GM19467 (cell line): ENCODE measurements at regions not wholly inside any gene's neighbourhood (a gene's known extent, or its start where the extent isn't known, plus 50 kb on each side); places are given as distances from the start of the nearest gene placed in this dataset.
"Not testable (repeated sequence)": the region's sequence is repeated elsewhere in the genome, so short reads cannot be mapped to it uniquely, and the experiment has no call there.

Experiments used
- ATAC-seq: cut with Tn5 transposase; IDR thresholded peaks from one replicate; pipeline ENCODE4 v1.9.1; 2021; ENCODE audit warnings: mild to moderate bottlenecking, moderate library complexity; ENCODE audit not compliant: unreplicated experiment

DNA sequence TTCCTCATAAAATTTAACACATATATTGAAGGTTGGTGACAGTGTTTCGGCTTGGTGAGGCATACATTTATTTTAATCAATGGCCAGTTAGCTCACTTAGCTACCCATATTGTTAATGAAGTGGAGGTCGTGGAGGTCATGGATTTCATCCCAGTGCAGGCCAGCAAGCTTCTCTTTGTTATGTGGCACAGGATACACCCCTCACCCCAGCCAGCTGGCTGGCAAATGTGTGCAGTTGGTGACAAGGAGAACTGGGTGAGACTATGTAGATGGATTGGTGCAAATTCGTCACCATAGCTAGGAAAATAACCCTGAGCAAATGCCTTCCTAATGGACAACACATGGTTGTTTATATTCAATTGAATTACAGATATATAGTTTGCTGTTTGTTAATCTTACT, 50.5 kb upstream of the FOXP2 start:
- no peak for ATAC-seq

GRCh38 chr7:114363292-114363691, 51.3 kb upstream of the FOXP2 start:
- no peak for ATAC-seq

- no peak for ATAC-seq
Observed at GRCh38 chr7:114358911-114359310, 55.7 kb upstream of the FOXP2 start.

GRCh38 chr7:114356133-114356532, 58.5 kb upstream of the FOXP2 start:
- no peak for ATAC-seq

DNA sequence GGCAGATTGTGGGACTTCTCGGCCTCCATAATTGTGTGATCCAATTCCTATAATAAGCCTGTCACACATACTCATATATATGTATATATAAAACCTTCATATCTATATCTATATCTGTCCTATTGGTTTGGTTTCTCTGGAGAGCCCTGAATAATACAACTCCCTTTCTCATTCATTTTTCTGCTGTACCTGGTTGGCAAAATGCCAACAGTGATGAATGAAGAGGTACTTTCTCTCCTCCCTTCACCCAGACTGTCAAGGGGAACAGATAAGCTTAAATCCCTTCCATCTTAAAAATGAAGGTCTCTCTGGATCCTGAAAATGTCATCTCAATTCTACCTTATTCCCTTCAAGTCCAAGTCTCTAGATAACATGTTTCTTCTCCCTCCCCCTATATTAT, 60.3 kb upstream of the FOXP2 start:
- ATAC-seq = no peak

DNA sequence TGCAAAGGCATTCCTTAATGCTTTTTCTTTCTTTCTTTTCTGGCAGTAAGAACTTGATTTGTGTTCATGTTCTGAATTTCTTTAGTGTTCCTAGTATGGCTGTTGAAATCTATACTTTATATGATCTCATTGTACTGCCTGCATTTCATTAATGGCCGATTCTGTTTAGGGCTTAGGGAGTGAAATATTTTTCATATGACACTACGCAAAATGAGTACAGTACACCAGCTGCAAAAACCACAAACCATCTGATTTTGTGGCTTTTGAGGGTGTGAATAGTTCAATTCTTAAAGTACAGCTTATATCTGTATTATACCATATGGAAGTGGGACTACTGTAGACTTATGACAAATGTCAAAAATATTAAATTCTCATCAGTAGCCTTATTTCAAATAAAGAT, 69.1 kb upstream of the FOXP2 start:
- ATAC-seq = no peak

GRCh38 chr7:114343949-114344708, 70.5 kb upstream of the FOXP2 start:
- no peak for ATAC-seq

- ATAC-seq = no peak
Observed at GRCh38 chr7:114342431-114343179, 72.0 kb upstream of the FOXP2 start.

GRCh38 chr7:114341648-114342047, 73.0 kb upstream of the FOXP2 start:
- ATAC-seq = no peak

- no peak for ATAC-seq
Observed at GRCh38 chr7:114334989-114335388, 79.6 kb upstream of the FOXP2 start.

- ATAC-seq = not testable (repeated sequence)
Observed at GRCh38 chr7:114329458-114329857, 85.2 kb upstream of the FOXP2 start.

DNA sequence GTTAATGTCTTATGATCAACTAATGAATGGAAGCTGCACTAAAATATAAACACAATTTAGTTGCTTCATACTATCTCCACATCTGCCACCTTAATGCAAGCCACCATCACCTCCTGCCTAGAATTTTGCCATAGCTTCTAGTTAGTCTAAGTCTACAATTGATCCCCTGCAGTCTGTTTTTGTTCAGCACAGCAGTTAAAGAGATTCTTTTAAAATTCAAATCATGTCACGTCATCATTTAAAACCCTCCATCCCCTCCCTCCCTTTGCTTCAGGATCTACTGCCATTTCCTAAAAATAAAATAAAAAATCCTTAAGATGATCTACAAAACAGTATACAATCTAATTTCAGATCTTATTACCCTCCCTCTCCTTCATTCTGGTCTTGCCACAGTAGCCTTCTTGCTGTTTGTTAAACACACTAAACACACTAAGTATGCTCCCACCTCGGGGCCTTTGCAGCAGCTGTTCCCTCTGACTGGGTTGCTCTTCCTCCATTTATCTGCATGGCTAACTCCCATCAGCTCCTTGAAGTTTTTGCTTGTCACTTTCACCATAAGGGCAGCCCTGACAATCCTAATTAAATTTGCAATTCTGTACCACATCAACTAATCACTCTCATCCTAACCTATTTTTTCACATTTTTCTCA, 97.0 kb upstream of the FOXP2 start:
- no peak for ATAC-seq

DNA sequence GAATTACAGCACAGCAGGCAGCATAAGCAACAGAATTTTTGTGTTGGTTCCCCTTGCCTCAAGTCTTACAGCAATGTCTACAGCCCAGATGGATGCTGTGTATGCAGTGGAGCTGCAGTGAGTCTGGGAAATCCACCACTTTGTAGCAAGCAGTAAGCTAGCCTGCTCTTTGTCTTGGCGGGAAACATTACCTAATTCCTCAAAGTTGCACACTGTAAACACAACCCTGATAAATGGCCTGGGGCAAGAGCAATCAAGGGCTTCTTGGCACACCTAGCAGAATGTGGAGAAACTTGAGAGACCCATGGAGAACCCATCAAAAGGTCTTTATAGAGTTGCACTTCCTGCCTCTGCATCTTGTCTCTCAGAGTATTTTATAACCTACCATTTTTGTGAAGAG, 102.0 kb upstream of the FOXP2 start:
- no peak for ATAC-seq

DNA sequence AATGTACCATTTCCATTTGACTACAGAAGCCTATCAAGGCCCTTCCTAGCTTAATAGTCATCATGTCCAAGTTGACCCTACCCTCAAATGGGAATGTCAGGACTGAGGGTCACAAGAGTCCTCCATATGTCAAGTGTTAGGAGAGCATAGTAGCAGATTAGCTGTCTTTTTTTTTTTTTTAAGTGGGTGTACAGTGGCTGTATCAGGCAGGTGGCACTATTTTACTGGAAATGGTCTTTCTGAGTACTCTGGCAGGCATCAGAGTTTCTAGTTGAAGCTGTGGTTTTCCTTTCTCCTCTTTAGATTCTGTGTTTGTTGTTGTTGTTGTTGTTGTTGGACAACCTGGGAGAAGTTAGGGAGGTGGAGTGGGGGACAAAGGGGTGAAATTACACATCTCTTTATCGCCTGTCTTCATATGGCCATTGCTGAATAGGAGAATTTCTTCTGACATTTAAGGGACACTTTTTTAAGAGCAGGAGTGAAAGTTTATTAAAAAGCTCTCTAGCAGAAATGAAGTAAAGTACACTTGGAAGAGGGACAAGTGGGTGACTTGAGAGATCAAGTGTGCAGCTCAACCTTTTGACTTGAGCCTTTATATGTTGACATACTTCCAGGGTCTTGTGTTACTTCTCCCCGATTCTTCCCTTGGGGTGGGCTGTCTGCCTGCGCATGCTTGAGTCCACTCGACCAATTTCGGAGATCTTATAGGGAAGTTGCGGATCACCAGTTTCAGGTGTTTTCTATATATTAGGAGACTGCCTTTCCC, 104.1 kb upstream of the FOXP2 start:
- no peak for ATAC-seq

GRCh38 chr7:114309729-114310128, 104.9 kb upstream of the FOXP2 start:
- ATAC-seq = no peak

DNA sequence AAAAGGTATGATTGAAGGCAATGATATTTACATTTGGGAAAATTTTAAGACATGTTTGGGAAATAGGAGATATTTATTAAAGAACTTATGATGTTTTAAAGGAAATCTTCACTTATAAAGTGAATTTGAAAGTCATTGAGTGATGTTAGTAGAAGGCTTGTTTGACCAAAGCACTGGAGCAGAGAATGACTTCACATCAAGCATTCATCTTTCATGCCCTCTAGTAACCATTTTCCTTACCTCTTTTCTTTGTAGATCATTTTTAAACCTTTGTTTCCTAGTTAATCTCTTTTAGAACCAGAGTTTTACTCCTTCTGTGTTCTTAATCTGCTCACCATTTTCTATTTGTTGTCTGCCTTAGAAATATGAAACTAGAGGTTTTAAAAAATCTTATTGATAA, 111.3 kb upstream of the FOXP2 start:
- ATAC-seq = no peak

GRCh38 chr7:114302858-114303257, 111.8 kb upstream of the FOXP2 start:
- ATAC-seq = no peak

DNA sequence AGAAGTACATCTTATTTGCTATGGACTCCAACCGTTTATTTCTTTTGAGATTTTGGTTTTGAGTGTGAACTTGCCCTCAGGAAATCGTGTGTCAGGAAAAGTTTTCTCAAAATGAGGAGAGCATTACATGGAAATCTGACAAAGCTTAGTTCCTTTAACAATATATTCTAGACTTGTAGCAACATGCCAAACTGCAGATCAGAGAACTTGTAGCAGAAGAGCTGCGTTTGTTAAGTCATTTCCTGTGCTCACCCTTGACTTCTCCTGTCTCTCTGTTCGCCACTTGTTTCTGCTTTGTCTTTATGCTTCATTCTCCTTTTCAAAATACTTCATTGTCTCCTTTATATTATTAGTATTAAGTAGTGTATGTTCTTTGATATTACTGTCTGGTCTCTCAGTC, 116.6 kb upstream of the FOXP2 start:
- no peak for ATAC-seq

DNA sequence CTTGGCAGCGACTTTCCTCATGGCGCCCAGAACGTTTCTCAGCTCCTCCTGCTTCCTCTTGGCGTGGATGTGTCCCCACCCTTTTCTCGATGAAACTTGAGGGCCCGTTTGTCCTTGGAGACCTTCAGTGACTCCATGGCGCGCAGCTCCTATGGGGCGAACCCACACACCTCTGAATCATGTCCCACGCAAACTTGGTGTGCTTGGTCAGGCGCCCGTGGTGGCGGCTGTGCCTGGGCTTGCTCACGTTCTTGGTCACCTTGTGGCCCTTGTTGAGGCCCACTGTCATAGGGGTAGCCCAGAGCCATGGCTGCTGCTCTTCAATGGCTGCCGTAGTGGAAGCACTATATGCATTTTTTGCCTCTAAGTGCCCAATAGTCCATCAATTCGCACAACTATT, 117.5 kb upstream of the FOXP2 start:
- ATAC-seq = no peak

DNA sequence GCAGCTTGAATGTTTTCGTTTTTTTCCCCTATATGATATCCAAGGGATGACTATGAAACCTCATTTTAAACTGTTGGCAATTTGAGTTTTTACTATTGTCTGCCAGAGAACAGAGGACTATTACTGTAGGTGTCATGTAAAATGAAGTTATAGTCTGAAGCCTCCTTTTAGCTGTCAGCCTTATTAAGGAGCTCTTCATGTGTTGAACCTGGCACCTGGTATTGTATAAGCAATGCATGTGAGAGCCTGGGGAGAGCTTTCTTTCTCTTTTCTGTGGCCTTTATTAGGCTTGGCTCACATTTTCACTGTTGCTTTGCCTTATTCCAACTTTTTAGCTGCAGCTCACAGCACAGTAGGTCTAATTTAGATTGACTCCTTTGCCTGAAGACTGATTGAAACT, 119.1 kb upstream of the FOXP2 start:
- ATAC-seq = no peak

- no peak for ATAC-seq
Observed at GRCh38 chr7:114294036-114294435, 120.6 kb upstream of the FOXP2 start.
